ENCODE measurements at regions not wholly inside any gene's neighbourhood (a gene's known extent, or its start where the extent isn't known, plus 50 kb on each side); places are given as distances from the start of the nearest gene placed in this dataset.

- intact Hi-C loops (cut with DNase I) = loop anchor here in 5 of 10 donors (5.0 to 10.0 kb wide), 5 partner anchors 165 to 698 kb away; partner anchors contain the start of gene SSTR2 (in 1 of the 5)
Observed at GRCh38 chr17:72556944-72557826, 436.4 kb downstream of the SOX9 start.

GRCh38 chr17:72558971-72559476 is 438.2 kb downstream of the SOX9 start:
- WGBS, 4 donors = 85 to 93% (median 86%) methylated on average over 10 of the region's 10 CpGs
- ATAC-seq = no peak
- DNase-seq = no peak
- H3K27me3 ChIP-seq = peaks cover 0 to 20% (median 0%) of the 10 kb centered on the region in 9 donors
- no peak for TF ChIP-seq CTCF (IDR thresholded peaks at IDR 0.05)
- no peak for TF ChIP-seq POLR2A (IDR thresholded peaks at IDR 0.05)
- no peaks in the 10 kb centered on the region for H3K4me1 ChIP-seq
- no peaks in the 10 kb centered on the region for H3K9me3 ChIP-seq
- no peak overlapping the region for H3K4me3 ChIP-seq
- intact Hi-C loops (cut with DNase I) = loop anchor here in 5 of 10 donors (2.0 to 10.0 kb wide), 7 partner anchors 163 to 696 kb away; partner anchors contain the start of gene SSTR2 (in 1 of the 5)
- H3K36me3 ChIP-seq = no peaks in the 10 kb centered on the region
- H3K27ac ChIP-seq = no peak overlapping the region

More at GRCh38 chr17:72556944-72557826, 436.4 kb downstream of the SOX9 start:
- H3K9me3 ChIP-seq = no peaks in the 10 kb centered on the region
- peak in 3 of 4 donors; percentile 46 to 74 (median 63) for ATAC-seq
- DNase-seq = peak in 4 of 5 donors; percentile 27 to 57 (median 40)
- peaks cover 0 to 16% (median 0%) of the 10 kb centered on the region in 9 donors for H3K27me3 ChIP-seq
- no peak overlapping the region for H3K27ac ChIP-seq
- H3K4me3 ChIP-seq = no peak overlapping the region
- TF ChIP-seq CTCF (IDR thresholded peaks at IDR 0.05) (peak; percentile 49 to 85 (median 74)), POLR2A (IDR thresholded peaks at IDR 0.05) (no peak)
- no peaks in the 10 kb centered on the region for H3K4me1 ChIP-seq
- no peaks in the 10 kb centered on the region for H3K36me3 ChIP-seq
- 34 to 41% (median 37%) methylated on average over 21 to 24 of the region's 24 CpGs for WGBS, 4 donors

DNA sequence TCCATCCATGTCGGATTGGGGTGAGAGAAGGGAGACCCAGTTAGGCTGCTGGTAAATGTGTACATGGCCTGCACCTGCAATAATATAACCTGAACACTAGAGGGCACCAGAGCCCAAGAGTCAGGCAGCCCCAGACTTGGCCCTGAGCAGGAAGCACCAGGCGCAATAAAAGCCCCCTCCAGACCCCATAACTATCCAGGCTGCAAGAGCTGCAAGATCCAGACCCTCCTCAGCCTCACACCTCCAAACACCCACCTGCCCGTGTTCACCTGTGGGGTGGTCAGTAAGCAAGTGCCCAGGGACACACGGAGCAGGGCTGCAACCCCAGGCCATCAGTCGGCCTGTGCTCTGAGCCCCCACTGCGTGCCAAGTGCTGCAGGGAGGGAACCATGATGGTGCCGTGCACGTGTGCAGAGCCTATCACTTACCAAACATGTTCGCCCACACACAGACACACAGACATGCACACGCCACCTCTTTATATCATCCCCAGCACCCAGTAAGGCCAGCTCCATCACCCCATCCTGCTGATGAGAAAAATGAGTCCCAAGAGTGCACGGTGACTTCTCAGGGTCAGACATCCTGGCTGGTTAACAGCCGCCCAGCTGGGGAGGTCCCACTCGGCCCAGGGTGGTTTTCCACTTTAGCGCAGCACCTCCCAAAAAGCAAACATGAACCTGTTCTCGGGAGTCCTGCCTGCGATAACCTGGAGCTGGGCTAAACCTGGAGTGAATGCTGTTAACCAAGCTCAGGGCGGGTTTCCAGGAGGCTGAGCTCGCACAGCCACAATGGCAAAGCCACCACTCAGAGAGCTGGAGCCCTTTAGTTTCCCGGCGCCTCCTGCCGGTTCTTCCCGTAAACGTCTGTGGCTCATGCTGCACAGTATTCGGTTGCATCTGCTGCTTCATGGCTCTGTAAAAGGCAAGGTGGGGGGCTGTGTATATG is 439.8 kb downstream of the SOX9 start:
- Histone ChIP-seq H3K27ac (no peak overlapping the region), H3K4me1 (no peaks in the 10 kb centered on the region), H3K9me3 (no peaks in the 10 kb centered on the region), H3K27me3 (peaks cover 0 to 15% (median 0%) of the 10 kb centered on the region in 9 donors), H3K4me3 (no peak overlapping the region), H3K36me3 (no peaks in the 10 kb centered on the region)
- TF ChIP-seq POLR2A (IDR thresholded peaks at IDR 0.05) (no peak), CTCF (IDR thresholded peaks at IDR 0.05) (peak; percentile 67 to 89 (median 80))
- intact Hi-C loops (cut with DNase I) = loop anchor here in 9 of 10 donors (5.0 to 10.0 kb wide), 6 partner anchors 162 to 624 kb away; partner anchors contain the start of gene SSTR2 (in 1 of the 9)
- 57 to 62% (median 59%) methylated on average over 12 to 24 of the region's 24 CpGs for WGBS, 4 donors
- ATAC-seq (peak; percentile 62 to 79 (median 73)), DNase-seq (no peak)

Data from heart left ventricle (tissue), 16 donors.